Caco-2 (cell line): ENCODE measurements at regions not wholly inside any gene's neighbourhood (a gene's known extent, or its start where the extent isn't known, plus 50 kb on each side); places are given as distances from the start of the nearest gene placed in this dataset.

Experiments
- BruUV-seq: library from RNA; stranded (reverse); fragments of 400-500 nt; replicated peaks from 2 replicates; lab custom pipeline; 2021; lab: Mats Ljungman, UMichigan
- CTCF ChIA-PET: fragments of 300-600 bp; sonication (Branson Sonifier 250); formaldehyde crosslinking; loops from one replicate; lab custom pipeline; 2022; ENCODE audit warnings: antibody characterized with exemption; lab: Charles Lee
- POLR2A ChIA-PET: fragments of 300-600 bp; sonication (Branson Sonifier 250); formaldehyde crosslinking; loops from one replicate; lab custom pipeline; 2022; ENCODE audit warnings: antibody characterized with exemption; lab: Charles Lee
- DNase-seq, 2 experiments: peaks; one replicate each; pipeline versions ENCODE4 v3.0.0 to v3.0.0-alpha.2; 2020 to 2022
- H3K27me3 ChIP-seq: replicated peaks from 2 replicates; pipeline ENCODE4 v1.6.0; 2011; ENCODE audit warnings: low read length; ENCODE audit not compliant: control insufficient read depth, insufficient read depth
- H3K36me3 ChIP-seq: 2 replicates; pipeline ENCODE4 v1.5.1; 2011; ENCODE audit warnings: low read length; ENCODE audit not compliant: control insufficient read depth, insufficient read depth
- H3K4me1 ChIP-seq: fragments of 250-450 bp; sonication (Bioruptor Pico); 2 replicates; pipeline ENCODE4 v1.5.1; 2020; ENCODE audit warnings: mild to moderate bottlenecking
- H3K4me3 ChIP-seq: 2 replicates; pipeline ENCODE4 v1.5.1; 2011; ENCODE audit warnings: low read depth, mild to moderate bottlenecking, control low read depth, low read length
- H3K9me3 ChIP-seq: fragments of 250-450 bp; sonication (Bioruptor Pico); 2 replicates; pipeline ENCODE4 v1.5.1; 2020; ENCODE audit warnings: mild to moderate bottlenecking, moderate library complexity
- H3K27ac Mint-ChIP-seq: one replicate; pipeline ENCODE4 v1.8.0; 2022; ENCODE audit warnings: mixed read lengths; ENCODE audit not compliant: unreplicated experiment
- H3K27me3 Mint-ChIP-seq: one replicate; pipeline ENCODE4 v1.8.0; 2022; ENCODE audit warnings: mixed read lengths; ENCODE audit not compliant: insufficient read depth, unreplicated experiment
- H3K36me3 Mint-ChIP-seq: one replicate; pipeline ENCODE4 v1.8.0; 2022; ENCODE audit warnings: mild to moderate bottlenecking, mixed read lengths; ENCODE audit not compliant: insufficient read depth, unreplicated experiment
- H3K4me1 Mint-ChIP-seq: one replicate; pipeline ENCODE4 v1.8.0; 2022; ENCODE audit warnings: low read depth, mixed read lengths; ENCODE audit not compliant: unreplicated experiment
- H3K4me3 Mint-ChIP-seq: one replicate; pipeline ENCODE4 v1.8.0; 2022; ENCODE audit warnings: mild to moderate bottlenecking, moderate library complexity, mixed read lengths; ENCODE audit not compliant: unreplicated experiment
- H3K9me3 Mint-ChIP-seq: one replicate; pipeline ENCODE4 v1.8.0; 2022; ENCODE audit warnings: mixed read lengths; ENCODE audit not compliant: unreplicated experiment
- CTCF ChIP-seq, 2 experiments: fragments of 200-600 bp in 1 of 2; IDR thresholded peaks; 1 replicate in 1 of 2; 2 replicates in 1 of 2; pipeline versions ENCODE4 v1.5.1 to v1.8.0; 2011 to 2022; ENCODE audit warnings: antibody characterized with exemption in 1 of 2, control low read depth in 1 of 2, inconsistent platforms in 1 of 2, low read depth in 1 of 2, low read length in 1 of 2, mild to moderate bottlenecking in 1 of 2, moderate library complexity in 1 of 2; ENCODE audit not compliant: insufficient read depth in 1 of 2, severe bottlenecking in 1 of 2, unreplicated experiment in 1 of 2
- intact Hi-C: fragments of 100-400 bp; cut with micrococcal nuclease; formaldehyde crosslinking; loops from one replicate; pipeline ENCODE4 v1.10.0; 2022; ENCODE audit not compliant: unreplicated experiment

- Mint-ChIP-seq H3K36me3 (peaks cover 6% of the 10 kb centered on the region), H3K4me3 (no peak overlapping the region)
Observed at GRCh38 chr2:64771737-64772136, 118.0 kb upstream of the SERTAD2 start.

GRCh38 chr2:64773461-64774118 lies 119.9 kb upstream of the SERTAD2 start:
- Histone ChIP-seq H3K4me1 (peaks cover 21% of the 10 kb centered on the region), H3K4me3 (no peak overlapping the region), H3K36me3 (no peaks in the 10 kb centered on the region), H3K27me3 (no peaks in the 10 kb centered on the region), H3K9me3 (no peaks in the 10 kb centered on the region)
- no TSS peak for BruUV-seq
- intact Hi-C loops = no loop called here
- ChIA-PET POLR2A (no interaction called here), CTCF (no interaction called here)
- no peak for TF ChIP-seq CTCF (IDR thresholded peaks at IDR 0.05; ENCODE audit: insufficient read depth in 1 of 2, low read depth in 1 of 2, low read length in 1 of 2, severe bottlenecking in 1 of 2, unreplicated experiment in 1 of 2)
- peaks cover 8% of the 10 kb centered on the region for H3K9me3 Mint-ChIP-seq
- peaks cover 6% of the 10 kb centered on the region for H3K36me3 Mint-ChIP-seq
- peaks cover 24% of the 10 kb centered on the region for H3K4me1 Mint-ChIP-seq
- no peak overlapping the region for H3K27ac Mint-ChIP-seq
- no peak overlapping the region for H3K4me3 Mint-ChIP-seq
- no peak for DNase-seq
- H3K27me3 Mint-ChIP-seq = no peaks in the 10 kb centered on the region

More at GRCh38 chr2:64771737-64772136, 118.0 kb upstream of the SERTAD2 start:
- intact Hi-C loops = no loop called here
- Histone ChIP-seq H3K9me3 (no peaks in the 10 kb centered on the region), H3K4me3 (no peak overlapping the region), H3K36me3 (no peaks in the 10 kb centered on the region), H3K4me1 (peaks cover 22% of the 10 kb centered on the region), H3K27me3 (no peaks in the 10 kb centered on the region)
- Mint-ChIP-seq H3K9me3 (peaks cover 8% of the 10 kb centered on the region), H3K4me1 (peaks cover 27% of the 10 kb centered on the region), H3K27ac (no peak overlapping the region), H3K27me3 (no peaks in the 10 kb centered on the region)
- ChIA-PET CTCF (no interaction called here), POLR2A (no interaction called here)
- TF ChIP-seq CTCF (IDR thresholded peaks at IDR 0.05; ENCODE audit: insufficient read depth in 1 of 2, low read depth in 1 of 2, low read length in 1 of 2, severe bottlenecking in 1 of 2, unreplicated experiment in 1 of 2) = no peak
- no TSS peak for BruUV-seq
- no peak for DNase-seq

- no peak for TF ChIP-seq CTCF (IDR thresholded peaks at IDR 0.05; ENCODE audit: insufficient read depth in 1 of 2, low read depth in 1 of 2, low read length in 1 of 2, severe bottlenecking in 1 of 2, unreplicated experiment in 1 of 2)
- no TSS peak for BruUV-seq
- ChIA-PET POLR2A (no interaction called here), CTCF (no interaction called here)
- DNase-seq = no peak
- Mint-ChIP-seq H3K27me3 (no peaks in the 10 kb centered on the region), H3K9me3 (peaks cover 8% of the 10 kb centered on the region), H3K4me3 (no peak overlapping the region), H3K4me1 (peaks cover 13% of the 10 kb centered on the region), H3K27ac (no peak overlapping the region), H3K36me3 (no peaks in the 10 kb centered on the region)
- no peaks in the 10 kb centered on the region for H3K36me3 ChIP-seq
- no peaks in the 10 kb centered on the region for H3K27me3 ChIP-seq
- intact Hi-C loops = no loop called here
- no peak overlapping the region for H3K4me3 ChIP-seq
- H3K4me1 ChIP-seq = peaks cover 22% of the 10 kb centered on the region
- H3K9me3 ChIP-seq = no peaks in the 10 kb centered on the region
Observed at GRCh38 chr2:64777841-64778240, 124.1 kb upstream of the SERTAD2 start.
